ENCODE measurements at regions not wholly inside any gene's neighbourhood (a gene's known extent, or its start where the extent isn't known, plus 50 kb on each side); places are given as distances from the start of the nearest gene placed in this dataset.

DNA sequence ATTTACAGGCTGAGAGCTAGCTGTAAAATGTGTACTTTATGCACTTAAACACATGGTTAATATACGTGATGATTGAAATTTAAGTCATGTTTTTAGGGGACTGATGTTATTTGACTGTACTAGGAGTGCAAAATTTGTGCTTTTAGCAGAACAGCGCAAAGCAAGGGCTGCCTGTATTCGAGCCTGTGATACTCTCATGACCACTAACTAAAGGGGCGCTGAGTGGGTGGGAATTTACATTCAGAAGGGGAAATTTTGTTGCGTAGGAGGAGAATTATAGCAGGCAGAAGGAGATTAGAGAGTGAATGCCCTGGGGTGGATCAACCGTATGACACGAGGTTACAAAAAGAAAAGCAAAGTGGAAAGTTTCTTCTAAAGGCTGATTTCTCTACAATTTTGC lies 271.8 kb upstream of the HTR2A start:
- Histone ChIP-seq H3K4me1 (replicated peaks in 1 of 2) (no peaks in the 10 kb centered on the region), H3K36me3 (replicated peaks in 1 of 2) (no peaks in the 10 kb centered on the region), H3K27me3 (no peaks in the 10 kb centered on the region), H3K9me3 (replicated peaks in 1 of 3) (no peaks in the 10 kb centered on the region), H3K4me3 (no peak overlapping the region), H3K27ac (no peak overlapping the region)
- WGBS, 4 donors, result 57 to 76% (median 70%) methylated on average over 7 of the region's 7 CpGs
- TF ChIP-seq POLR2A (IDR thresholded peaks at IDR 0.05) (no peak), CTCF (IDR thresholded peaks at IDR 0.05) (no peak)
- DNase-seq, result no peak
- intact Hi-C loops (cut with DNase I), result no loop called here

DNA sequence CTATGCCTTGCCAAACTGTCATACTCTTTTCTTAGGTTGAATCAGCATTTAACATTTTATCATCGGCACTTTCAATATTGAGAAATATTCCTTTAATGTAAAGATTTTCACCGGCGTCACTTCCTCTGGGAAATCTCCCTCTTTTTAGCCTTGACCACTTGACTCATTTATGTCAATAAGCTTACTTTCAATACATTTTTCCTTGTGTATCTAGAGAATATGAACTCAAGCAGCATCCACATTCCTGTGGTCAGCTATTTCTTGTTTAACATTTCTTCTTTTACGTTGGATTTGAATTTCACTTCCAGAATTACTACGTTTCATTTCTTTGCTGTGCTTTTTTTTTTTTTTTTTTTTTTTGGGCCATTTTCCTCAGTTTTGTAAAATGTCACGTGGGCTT lies 271.2 kb upstream of the HTR2A start:
- Histone ChIP-seq H3K4me3 (no peak overlapping the region), H3K27me3 (no peaks in the 10 kb centered on the region), H3K4me1 (replicated peaks in 1 of 2) (no peaks in the 10 kb centered on the region), H3K9me3 (replicated peaks in 1 of 3) (no peaks in the 10 kb centered on the region), H3K27ac (no peak overlapping the region), H3K36me3 (replicated peaks in 1 of 2) (no peaks in the 10 kb centered on the region)
- TF ChIP-seq POLR2A (IDR thresholded peaks at IDR 0.05) (no peak), CTCF (IDR thresholded peaks at IDR 0.05) (no peak)
- no peak for DNase-seq
- intact Hi-C loops (cut with DNase I), result no loop called here
- 55 to 71% (median 64%) methylated on average over 6 of the region's 6 CpGs for WGBS, 4 donors

GRCh38 chr13:47166336-47166735 lies 269.5 kb upstream of the HTR2A start:
- no peak for DNase-seq
- H3K4me3 ChIP-seq, result no peak overlapping the region
- 53 to 71% (median 68%) methylated on average over 4 of the region's 4 CpGs for WGBS, 4 donors
- intact Hi-C loops (cut with DNase I), result no loop called here
- TF ChIP-seq POLR2A (IDR thresholded peaks at IDR 0.05), result no peak
- no peak for TF ChIP-seq CTCF (IDR thresholded peaks at IDR 0.05)
- H3K9me3 ChIP-seq (replicated peaks in 1 of 3), result no peaks in the 10 kb centered on the region
- no peak overlapping the region for H3K27ac ChIP-seq
- H3K27me3 ChIP-seq, result no peaks in the 10 kb centered on the region
- H3K36me3 ChIP-seq (replicated peaks in 1 of 2), result no peaks in the 10 kb centered on the region
- no peaks in the 10 kb centered on the region for H3K4me1 ChIP-seq (replicated peaks in 1 of 2)

GRCh38 chr13:47159853-47160550 lies 263.1 kb upstream of the HTR2A start:
- Histone ChIP-seq H3K27me3 (no peaks in the 10 kb centered on the region), H3K4me3 (no peak overlapping the region), H3K27ac (no peak overlapping the region), H3K36me3 (replicated peaks in 1 of 2) (no peaks in the 10 kb centered on the region), H3K4me1 (replicated peaks in 1 of 2) (no peaks in the 10 kb centered on the region), H3K9me3 (replicated peaks in 1 of 3) (no peaks in the 10 kb centered on the region)
- TF ChIP-seq CTCF (IDR thresholded peaks at IDR 0.05) (no peak), POLR2A (IDR thresholded peaks at IDR 0.05) (no peak)
- intact Hi-C loops (cut with DNase I), result no loop called here
- 89 to 96% (median 91%) methylated on average over 8 to 11 of the region's 11 CpGs for WGBS, 4 donors
- DNase-seq, result no peak

Data from adrenal gland (tissue), 9 donors.